CD14-positive monocyte (primary cell): ENCODE measurements at regions not wholly inside any gene's neighbourhood (a gene's known extent, or its start where the extent isn't known, plus 50 kb on each side); places are given as distances from the start of the nearest gene placed in this dataset.

ENCODE experiments used
- DNase-seq, 3 donors: peaks; one replicate each; pipeline ENCODE4 v3.0.0-alpha.2; 2011 to 2022
- H2AFZ ChIP-seq: 2 replicates; pipeline ENCODE4 v1.6.0; 2012; ENCODE audit warnings: mild to moderate bottlenecking, low read depth, low read length, inconsistent platforms; ENCODE audit not compliant: insufficient read depth, poor library complexity, severe bottlenecking
- H3K27ac ChIP-seq, 2 donors: 1 replicate in 1 of 2; 2 replicates in 1 of 2; pipeline ENCODE4 v1.5.1; 2012 to 2013; ENCODE audit warnings: low read length in 2 of 2, control low read depth in 1 of 2, inconsistent platforms in 1 of 2, low read depth in 1 of 2, mild to moderate bottlenecking in 1 of 2
- H3K27me3 ChIP-seq, 2 donors: one replicate each; pipeline versions ENCODE4 v1.6.0 to v1.6.1; 2011 to 2013; ENCODE audit warnings: low read length in 2 of 2; ENCODE audit not compliant: control insufficient read depth in 2 of 2, insufficient read depth in 2 of 2
- H3K36me3 ChIP-seq, 2 donors: replicated peaks in 1 of 2; 1 replicate in 1 of 2; 2 replicates in 1 of 2; pipeline versions ENCODE4 v1.5.1 to v1.6.1; 2012 to 2013; ENCODE audit warnings: low read length in 2 of 2, control low read depth in 1 of 2, inconsistent platforms in 1 of 2, mild to moderate bottlenecking in 1 of 2; ENCODE audit not compliant: insufficient read depth in 2 of 2, control insufficient read depth in 1 of 2
- H3K4me1 ChIP-seq, 2 donors: 1 replicate in 1 of 2; 2 replicates in 1 of 2; pipeline versions ENCODE4 v1.5.1 to v1.6.1; 2012 to 2013; ENCODE audit warnings: low read length in 2 of 2, control low read depth in 1 of 2, inconsistent platforms in 1 of 2, mild to moderate bottlenecking in 1 of 2, moderate library complexity in 1 of 2; ENCODE audit not compliant: insufficient read depth in 2 of 2, control insufficient read depth in 1 of 2
- H3K4me2 ChIP-seq: replicated peaks from 2 replicates; pipeline ENCODE3; 2012; ENCODE audit warnings: low read length, moderate library complexity, mild to moderate bottlenecking; ENCODE audit not compliant: poor library complexity, severe bottlenecking; ENCODE audit errors: extremely low read depth
- H3K4me3 ChIP-seq, 3 experiments: fragments of 200-600 bp in 1 of 3; sonication (generic) in 1 of 3; replicated peaks in 1 of 3; 1 replicate in 2 of 3; 2 replicates in 1 of 3; pipeline ENCODE4 v1.5.1; 2011 to 2013; ENCODE audit warnings: low read length in 3 of 3, mild to moderate bottlenecking in 3 of 3, control low read depth in 2 of 3, low read depth in 2 of 3, inconsistent platforms in 1 of 3, moderate library complexity in 1 of 3
- H3K79me2 ChIP-seq: 2 replicates; pipeline ENCODE4 v1.6.0; 2012; ENCODE audit warnings: mild to moderate bottlenecking, control low read depth, inconsistent platforms, low read length, moderate library complexity; ENCODE audit not compliant: insufficient read depth
- H3K9ac ChIP-seq: 2 replicates; pipeline ENCODE4 v1.6.0; 2017; ENCODE audit warnings: low read length, mild to moderate bottlenecking; ENCODE audit not compliant: insufficient read depth, poor library complexity, severe bottlenecking
- H3K9me3 ChIP-seq, 2 donors: replicated peaks in 1 of 2; 1 replicate in 1 of 2; 2 replicates in 1 of 2; pipeline versions ENCODE4 v1.5.1 to v1.6.1; 2012 to 2013; ENCODE audit warnings: low read length in 2 of 2, control low read depth in 1 of 2; ENCODE audit not compliant: control insufficient read depth in 1 of 2, insufficient read depth in 1 of 2
- H4K20me1 ChIP-seq: 2 replicates; pipeline ENCODE4 v1.6.0; 2012; ENCODE audit warnings: mild to moderate bottlenecking, low read length, control low read depth, moderate library complexity; ENCODE audit not compliant: insufficient read depth
- H3K27ac Mint-ChIP-seq, 7 donors: one replicate each; pipeline ENCODE4 v1.8.0; 2020; ENCODE audit warnings: mild to moderate bottlenecking in 7 of 7, mixed read lengths in 7 of 7, moderate library complexity in 6 of 7, inconsistent platforms in 2 of 7
- H3K27me3 Mint-ChIP-seq, 3 donors: one replicate each; pipeline ENCODE4 v1.8.0; 2021 to 2022; ENCODE audit warnings: low read depth in 3 of 3, mild to moderate bottlenecking in 3 of 3, mixed read lengths in 3 of 3, moderate library complexity in 3 of 3, inconsistent platforms in 1 of 3
- H3K36me3 Mint-ChIP-seq, 2 donors: one replicate each; pipeline ENCODE4 v1.8.0; 2020; ENCODE audit warnings: mixed read lengths in 2 of 2, inconsistent platforms in 1 of 2, mild to moderate bottlenecking in 1 of 2
- H3K4me1 Mint-ChIP-seq: one replicate; pipeline ENCODE4 v1.8.0; 2020; ENCODE audit warnings: mild to moderate bottlenecking, mixed read lengths
- H3K4me3 Mint-ChIP-seq, 2 donors: one replicate each; pipeline ENCODE4 v1.8.0; 2020; ENCODE audit warnings: mild to moderate bottlenecking in 2 of 2, mixed read lengths in 2 of 2, moderate library complexity in 1 of 2
- H3K9me3 Mint-ChIP-seq, 7 donors: one replicate each; pipeline ENCODE4 v1.8.0; 2020 to 2022; ENCODE audit warnings: mixed read lengths in 7 of 7, mild to moderate bottlenecking in 6 of 7, moderate library complexity in 6 of 7, inconsistent platforms in 2 of 7
- WGBS: methylation state at CpG from one replicate; pipeline ENCODE4 v1.1.5; 2013; ENCODE audit warnings: missing lambda C conversion rate; ENCODE audit not compliant: insufficient coverage; 5-methylcytosine and 5-hydroxymethylcytosine counted together
- intact Hi-C, 2 donors: fragments of 100-400 bp; cut with micrococcal nuclease; formaldehyde crosslinking; loops; one replicate each; pipeline versions ENCODE4 v1.15.0 to v1.15.1; 2023
- TF ChIP-seq, protein P1 (sequence below): fragments of 200-600 bp; IDR thresholded peaks from one replicate; pipeline ENCODE4 v1.8.0; 2022; ENCODE audit warnings: antibody characterized with exemption, mild to moderate bottlenecking

GRCh38 chr12:93016752-93017350, 87.8 kb upstream of the EEA1 start:
- Mint-ChIP-seq H3K27me3 (no peaks in the 10 kb centered on the region), H3K36me3 (no peaks in the 10 kb centered on the region), H3K4me3 (no peak overlapping the region), H3K4me1 (no peaks in the 10 kb centered on the region), H3K9me3 (no peaks in the 10 kb centered on the region), H3K27ac (no peak overlapping the region)
- Histone ChIP-seq H2AFZ (no peak overlapping the region), H3K9ac (no peak overlapping the region), H3K9me3 (no peaks in the 10 kb centered on the region), H4K20me1 (no peaks in the 10 kb centered on the region), H3K36me3 (no peaks in the 10 kb centered on the region), H3K4me3 (no peak overlapping the region), H3K79me2 (no peaks in the 10 kb centered on the region), H3K4me2 (no peak overlapping the region), H3K4me1 (no peaks in the 10 kb centered on the region), H3K27me3 (no peaks in the 10 kb centered on the region), H3K27ac (no peak overlapping the region)
- intact Hi-C loops = no loop called here
- DNase-seq = no peak
- WGBS = no CpG with 5 or more reads among the region's 4 CpGs
- TF ChIP-seq, protein P1, sequence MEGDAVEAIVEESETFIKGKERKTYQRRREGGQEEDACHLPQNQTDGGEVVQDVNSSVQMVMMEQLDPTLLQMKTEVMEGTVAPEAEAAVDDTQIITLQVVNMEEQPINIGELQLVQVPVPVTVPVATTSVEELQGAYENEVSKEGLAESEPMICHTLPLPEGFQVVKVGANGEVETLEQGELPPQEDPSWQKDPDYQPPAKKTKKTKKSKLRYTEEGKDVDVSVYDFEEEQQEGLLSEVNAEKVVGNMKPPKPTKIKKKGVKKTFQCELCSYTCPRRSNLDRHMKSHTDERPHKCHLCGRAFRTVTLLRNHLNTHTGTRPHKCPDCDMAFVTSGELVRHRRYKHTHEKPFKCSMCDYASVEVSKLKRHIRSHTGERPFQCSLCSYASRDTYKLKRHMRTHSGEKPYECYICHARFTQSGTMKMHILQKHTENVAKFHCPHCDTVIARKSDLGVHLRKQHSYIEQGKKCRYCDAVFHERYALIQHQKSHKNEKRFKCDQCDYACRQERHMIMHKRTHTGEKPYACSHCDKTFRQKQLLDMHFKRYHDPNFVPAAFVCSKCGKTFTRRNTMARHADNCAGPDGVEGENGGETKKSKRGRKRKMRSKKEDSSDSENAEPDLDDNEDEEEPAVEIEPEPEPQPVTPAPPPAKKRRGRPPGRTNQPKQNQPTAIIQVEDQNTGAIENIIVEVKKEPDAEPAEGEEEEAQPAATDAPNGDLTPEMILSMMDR = no peak

- H3K27ac ChIP-seq = no peak overlapping the region
- Mint-ChIP-seq H3K27me3 (peaks cover 0 to 1% (median 0%) of the 10 kb centered on the region in 3 donors), H3K27ac (no peak overlapping the region), H3K4me1 (no peaks in the 10 kb centered on the region), H3K4me3 (no peak overlapping the region), H3K9me3 (no peaks in the 10 kb centered on the region), H3K36me3 (no peaks in the 10 kb centered on the region)
- H3K4me1 ChIP-seq = no peaks in the 10 kb centered on the region
- H3K36me3 ChIP-seq = no peaks in the 10 kb centered on the region
- H2AFZ ChIP-seq = no peak overlapping the region
- no peak overlapping the region for H3K4me3 ChIP-seq
- DNase-seq = no peak
- intact Hi-C loops = no loop called here
- no peak overlapping the region for H3K4me2 ChIP-seq
- no peaks in the 10 kb centered on the region for H3K9me3 ChIP-seq
- WGBS = 90% methylated on average over 2 of the region's 2 CpGs
- TF ChIP-seq, protein P1 = no peak
- H3K79me2 ChIP-seq = no peaks in the 10 kb centered on the region
- H3K27me3 ChIP-seq = no peaks in the 10 kb centered on the region
- no peak overlapping the region for H3K9ac ChIP-seq
- H4K20me1 ChIP-seq = no peaks in the 10 kb centered on the region
Measured at GRCh38 chr12:93018610-93019009, 89.5 kb upstream of the EEA1 start.
